ENCODE measurements at regions not wholly inside any gene's neighbourhood (a gene's known extent, or its start where the extent isn't known, plus 50 kb on each side); places are given as distances from the start of the nearest gene placed in this dataset.

DNA sequence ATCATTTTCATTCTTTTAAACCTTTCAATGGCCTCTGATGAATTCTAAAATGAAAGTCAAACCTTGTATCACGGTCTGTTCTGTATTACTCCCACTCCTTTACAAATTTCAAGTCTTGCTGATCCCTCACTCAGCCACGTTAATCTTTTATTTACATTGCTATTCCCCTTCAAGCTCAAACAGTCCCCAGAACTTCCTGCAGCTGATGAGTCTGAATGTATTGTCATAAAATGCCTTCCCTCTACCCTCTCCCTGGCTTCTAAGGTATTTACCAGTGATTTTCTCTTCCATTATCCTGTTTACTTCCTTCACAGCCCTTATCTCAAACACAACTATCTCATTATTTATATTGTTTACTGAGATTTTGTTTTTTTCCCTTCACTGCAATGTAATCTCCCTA, 562.3 kb upstream of the C9orf72 start:
- TF ChIP-seq POLR2A (IDR thresholded peaks at IDR 0.05), result no peak
- TF ChIP-seq, protein P1, sequence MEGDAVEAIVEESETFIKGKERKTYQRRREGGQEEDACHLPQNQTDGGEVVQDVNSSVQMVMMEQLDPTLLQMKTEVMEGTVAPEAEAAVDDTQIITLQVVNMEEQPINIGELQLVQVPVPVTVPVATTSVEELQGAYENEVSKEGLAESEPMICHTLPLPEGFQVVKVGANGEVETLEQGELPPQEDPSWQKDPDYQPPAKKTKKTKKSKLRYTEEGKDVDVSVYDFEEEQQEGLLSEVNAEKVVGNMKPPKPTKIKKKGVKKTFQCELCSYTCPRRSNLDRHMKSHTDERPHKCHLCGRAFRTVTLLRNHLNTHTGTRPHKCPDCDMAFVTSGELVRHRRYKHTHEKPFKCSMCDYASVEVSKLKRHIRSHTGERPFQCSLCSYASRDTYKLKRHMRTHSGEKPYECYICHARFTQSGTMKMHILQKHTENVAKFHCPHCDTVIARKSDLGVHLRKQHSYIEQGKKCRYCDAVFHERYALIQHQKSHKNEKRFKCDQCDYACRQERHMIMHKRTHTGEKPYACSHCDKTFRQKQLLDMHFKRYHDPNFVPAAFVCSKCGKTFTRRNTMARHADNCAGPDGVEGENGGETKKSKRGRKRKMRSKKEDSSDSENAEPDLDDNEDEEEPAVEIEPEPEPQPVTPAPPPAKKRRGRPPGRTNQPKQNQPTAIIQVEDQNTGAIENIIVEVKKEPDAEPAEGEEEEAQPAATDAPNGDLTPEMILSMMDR (IDR thresholded peaks at IDR 0.05), result no peak

Measured in lower leg skin (tissue), 3 donors.